GM12878 (cell line): ENCODE measurements at regions not wholly inside any gene's neighbourhood (a gene's known extent, or its start where the extent isn't known, plus 50 kb on each side); places are given as distances from the start of the nearest gene placed in this dataset.

ENCODE experiments used
- ATAC-seq: fragments of 200-7000 bp; cut with Tn5 transposase; 3 replicates; pipeline ENCODE4 v1.9.1; 2020; ENCODE audit warnings: mild to moderate bottlenecking, moderate library complexity
- BruUV-seq: library from RNA; stranded (reverse); fragments of 400-500 nt; replicated peaks from 2 replicates; lab custom pipeline; 2021; lab: Mats Ljungman, UMichigan
- CTCF ChIA-PET: fragments of 300-600 bp; sonication (Branson Sonifier 250); formaldehyde crosslinking; extraction: SDS; loops from one replicate; lab custom pipeline; 2021; ENCODE audit warnings: inconsistent platforms; lab: Yijun Ruan, JAX
- POLR2A ChIA-PET: fragments of 350-600 bp; formaldehyde crosslinking; extraction: SDS; loops from one replicate; lab custom pipeline; 2021; ENCODE audit warnings: inconsistent platforms; lab: Charles Lee
- RAD21 ChIA-PET: fragments of 300-600 bp; sonication (Branson Sonifier 250); formaldehyde crosslinking; loops from one replicate; lab custom pipeline; 2023; ENCODE audit warnings: antibody characterized with exemption; ENCODE audit not compliant: unreplicated experiment; lab: Charles Lee
- SMC1A ChIA-PET: fragments of 300-600 bp; sonication (Branson Sonifier 250); formaldehyde crosslinking; loops from one replicate; lab custom pipeline; 2023; ENCODE audit not compliant: unreplicated experiment, uncharacterized antibody; lab: Charles Lee
- DNase-seq: peaks from one replicate; pipeline ENCODE4 v3.0.0-alpha.2; 2011; ENCODE audit warnings: low read depth, low spot score
- FAIRE-seq: peaks from 3 replicates; lab custom pipeline; 2011; peaks lifted over from hg19 to GRCh38; lab: Jason Lieb, UNC
- H2AFZ ChIP-seq: 2 replicates; pipeline ENCODE4 v1.6.0; 2011; ENCODE audit warnings: low read depth, low read length, control low read depth; ENCODE audit not compliant: control insufficient read depth
- H3K27ac ChIP-seq: 2 replicates; pipeline ENCODE4 v1.5.1; 2011; ENCODE audit warnings: control low read depth; ENCODE audit not compliant: control insufficient read depth, insufficient read depth
- H3K27me3 ChIP-seq, 2 experiments: replicated peaks in 1 of 2; 2 replicates each; pipeline versions ENCODE4 v1.6.0 to v1.6.1; 2011; ENCODE audit warnings: low read length in 1 of 2; ENCODE audit not compliant: control insufficient read depth in 2 of 2, insufficient read depth in 2 of 2
- H3K36me3 ChIP-seq, 2 experiments: 2 replicates each; pipeline ENCODE4 v1.5.1; 2011; ENCODE audit warnings: low read length in 1 of 2; ENCODE audit not compliant: control insufficient read depth in 2 of 2, insufficient read depth in 2 of 2
- H3K4me1 ChIP-seq: 2 replicates; pipeline ENCODE4 v1.6.1; 2011; ENCODE audit warnings: mild to moderate bottlenecking, low read length, moderate library complexity, mixed read lengths; ENCODE audit not compliant: control insufficient read depth, insufficient read depth
- H3K4me2 ChIP-seq: 2 replicates; pipeline ENCODE4 v1.6.0; 2011; ENCODE audit warnings: control low read depth; ENCODE audit not compliant: control insufficient read depth, insufficient read depth
- H3K4me3 ChIP-seq: fragments of 200-600 bp; sonication (generic); 2 replicates; pipeline ENCODE4 v1.5.1; 2016
- H3K79me2 ChIP-seq: 2 replicates; pipeline ENCODE4 v1.6.0; 2011; ENCODE audit warnings: low read length; ENCODE audit not compliant: control insufficient read depth, insufficient read depth
- H3K9ac ChIP-seq: 2 replicates; pipeline ENCODE4 v1.8.0; 2011; ENCODE audit warnings: low read length, control low read depth, mixed read lengths; ENCODE audit not compliant: control insufficient read depth, insufficient read depth
- H3K9me3 ChIP-seq: replicated peaks from 3 replicates; pipeline ENCODE4 v1.5.1; 2011; ENCODE audit warnings: mild to moderate bottlenecking, low read length; ENCODE audit not compliant: control insufficient read depth, insufficient read depth
- H4K20me1 ChIP-seq: 2 replicates; pipeline ENCODE4 v1.6.0; 2011; ENCODE audit not compliant: control insufficient read depth, insufficient read depth
- BACH1 ChIP-seq: fragments of 450-650 bp; IDR thresholded peaks from 2 replicates; pipeline ENCODE4 v1.6.1; 2017; ENCODE audit warnings: mild to moderate bottlenecking, borderline replicate concordance
- ETV6 ChIP-seq, 2 experiments: fragments of 450-650 bp in 1 of 2; IDR thresholded peaks in 1 of 2; conservative IDR thresholded peaks in 1 of 2; 2 replicates each; pipeline ENCODE4 v1.6.1; 2014; ENCODE audit warnings: antibody characterized with exemption in 1 of 2, borderline replicate concordance in 1 of 2, low read depth in 1 of 2, mild to moderate bottlenecking in 1 of 2, moderate library complexity in 1 of 2
- FOXM1 ChIP-seq: IDR thresholded peaks from 2 replicates; pipeline ENCODE4 v1.6.1; 2012; ENCODE audit warnings: low read depth, mild to moderate bottlenecking, inconsistent platforms, low read length, moderate library complexity
- IRF4 ChIP-seq: IDR thresholded peaks from 2 replicates; pipeline ENCODE4 v1.6.1; 2011; ENCODE audit warnings: low read depth, low read length
- JUND ChIP-seq: IDR thresholded peaks from 2 replicates; pipeline ENCODE4 v1.6.1; 2012; ENCODE audit warnings: low read depth, mild to moderate bottlenecking, low read length, improper control_type of control experiment, moderate library complexity
- KLF5 ChIP-seq: fragments of 450-650 bp; IDR thresholded peaks from 2 replicates; pipeline ENCODE4 v1.6.1; 2014; ENCODE audit warnings: mild to moderate bottlenecking; ENCODE audit not compliant: partially characterized antibody
- NRF1 ChIP-seq: conservative IDR thresholded peaks from 2 replicates; pipeline ENCODE4 v1.6.1; 2011; ENCODE audit warnings: mild to moderate bottlenecking, low read depth, low read length, improper control_type of control experiment
- PAX8 ChIP-seq: fragments of 450-650 bp; IDR thresholded peaks from 2 replicates; pipeline ENCODE4 v1.6.1; 2017; ENCODE audit warnings: mild to moderate bottlenecking, moderate library complexity
- RUNX3 ChIP-seq: IDR thresholded peaks from 2 replicates; pipeline ENCODE4 v1.6.1; 2012; ENCODE audit warnings: low read length, inconsistent platforms
- STAT1 ChIP-seq: fragments of 450-650 bp; conservative IDR thresholded peaks from 2 replicates; pipeline ENCODE4 v1.6.1; 2014; ENCODE audit warnings: antibody characterized with exemption, mild to moderate bottlenecking
- TARDBP ChIP-seq: IDR thresholded peaks from 2 replicates; pipeline ENCODE4 v1.6.1; 2016; ENCODE audit warnings: borderline replicate concordance
- ZNF24 ChIP-seq: fragments of 450-650 bp; IDR thresholded peaks from 2 replicates; pipeline ENCODE4 v1.6.1; 2017; ENCODE audit warnings: antibody characterized with exemption, mild to moderate bottlenecking
- WGBS: methylation state at CpG from one replicate; pipeline ENCODE4 v1.1.6; 2016; ENCODE audit warnings: low lambda C conversion rate; ENCODE audit not compliant: insufficient replicate concordance, insufficient coverage; ENCODE audit errors: missing lambda C conversion rate; 5-methylcytosine and 5-hydroxymethylcytosine counted together
- in situ Hi-C: fragments of 300-500 bp; cut with MboI; formaldehyde crosslinking; loops from 9 replicates; pipeline ENCODE4 v1.14.3; 2018; ENCODE audit warnings: mixed read lengths
- intact Hi-C: fragments of 100-400 bp; cut with micrococcal nuclease; formaldehyde crosslinking; loops from one replicate; pipeline ENCODE4 v1.14.2; 2022; ENCODE audit not compliant: unreplicated experiment
- TF ChIP-seq, protein P1 (sequence below): fragments of 450-650 bp; IDR thresholded peaks from 2 replicates; pipeline ENCODE4 v1.6.1; 2017; ENCODE audit warnings: mild to moderate bottlenecking

DNA sequence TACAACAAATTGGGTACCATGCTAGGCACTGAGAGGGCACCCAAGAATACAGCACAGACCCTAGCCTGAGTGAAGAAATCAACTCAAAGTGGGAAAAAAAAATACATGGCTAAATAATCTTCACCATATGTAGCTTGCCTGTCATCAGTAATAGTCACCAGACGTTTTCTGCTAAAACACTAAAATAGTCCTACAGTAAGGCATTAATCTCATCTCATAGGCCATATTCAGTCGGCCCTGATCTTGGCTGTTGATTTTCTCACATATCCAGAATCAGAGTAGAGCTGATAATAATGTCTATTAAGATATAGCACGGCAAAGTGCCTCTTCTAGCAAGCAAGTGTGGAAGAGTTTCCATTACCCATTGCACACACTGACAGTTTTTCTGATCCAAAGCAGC lies 322.1 kb upstream of the SLC30A5 start:
- CTCF ChIA-PET, result no interaction called here
- H3K36me3 ChIP-seq, result no peaks in the 10 kb centered on the region
- ATAC-seq (no peak), DNase-seq (no peak), FAIRE-seq (no peak)
- BruUV-seq, result no TSS peak
- no peaks in the 10 kb centered on the region for H4K20me1 ChIP-seq
- 6% methylated on average over 3 of the region's 3 CpGs for WGBS
- no peaks in the 10 kb centered on the region for H3K4me1 ChIP-seq
- no peaks in the 10 kb centered on the region; a peak in 1 of 4 replicates for H3K27me3 ChIP-seq
- in situ Hi-C loops (no loop called here), intact Hi-C loops (no loop called here)
- no peak overlapping the region for H3K4me2 ChIP-seq
- SMC1A ChIA-PET, result no interaction called here
- no peak overlapping the region for H2AFZ ChIP-seq
- H3K4me3 ChIP-seq, result no peak overlapping the region
- no peak overlapping the region for H3K9ac ChIP-seq
- TF ChIP-seq PAX8, result no peak
- TF ChIP-seq ZNF24, result no peak
- H3K27ac ChIP-seq, result no peak overlapping the region
- RAD21 ChIA-PET, result no interaction called here
- POLR2A ChIA-PET, result no interaction called here
- no peaks in the 10 kb centered on the region; the same call in 2 of the 3 replicates for H3K9me3 ChIP-seq
- no peaks in the 10 kb centered on the region for H3K79me2 ChIP-seq

DNA sequence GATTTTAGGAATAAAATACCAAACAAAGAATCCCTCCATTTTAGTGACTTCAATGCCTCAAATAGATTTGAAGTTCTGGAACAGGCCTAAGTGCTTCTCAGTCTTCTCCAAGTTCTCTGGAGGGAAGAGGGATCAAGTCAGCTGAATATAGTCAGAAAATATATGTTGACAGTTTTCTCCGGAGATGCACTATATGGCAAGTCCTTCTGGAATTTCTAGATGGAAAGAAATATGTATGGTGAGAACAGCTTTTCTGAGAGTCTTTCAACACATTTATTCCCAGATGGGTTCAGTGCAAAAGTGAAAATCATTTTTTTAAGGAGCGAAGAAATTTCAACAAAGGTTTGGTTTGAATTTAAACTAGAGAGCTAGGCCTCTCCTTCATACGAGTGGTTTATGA lies 317.4 kb upstream of the SLC30A5 start:
- Histone ChIP-seq H3K9me3 (no peaks in the 10 kb centered on the region; the same call in 2 of the 3 replicates), H3K4me1 (no peaks in the 10 kb centered on the region; the same call in 1 of the 2 replicates), H3K27ac (no peak overlapping the region)
- TF ChIP-seq NRF1, result no peak
- no peak for TF ChIP-seq RUNX3
- TF ChIP-seq STAT1, result no peak
- no peak for TF ChIP-seq IRF4
- TF ChIP-seq KLF5, result no peak
- no peak for TF ChIP-seq FOXM1
- no peak for TF ChIP-seq JUND
- TF ChIP-seq TARDBP, result no peak
- no peak for TF ChIP-seq ETV6 (conservative IDR thresholded peaks at IDR 0.05 in 1 of 2, IDR thresholded peaks at IDR 0.05 in 1 of 2; ENCODE audit: borderline replicate concordance in 1 of 2, low read depth in 1 of 2)
- TF ChIP-seq, protein P1, sequence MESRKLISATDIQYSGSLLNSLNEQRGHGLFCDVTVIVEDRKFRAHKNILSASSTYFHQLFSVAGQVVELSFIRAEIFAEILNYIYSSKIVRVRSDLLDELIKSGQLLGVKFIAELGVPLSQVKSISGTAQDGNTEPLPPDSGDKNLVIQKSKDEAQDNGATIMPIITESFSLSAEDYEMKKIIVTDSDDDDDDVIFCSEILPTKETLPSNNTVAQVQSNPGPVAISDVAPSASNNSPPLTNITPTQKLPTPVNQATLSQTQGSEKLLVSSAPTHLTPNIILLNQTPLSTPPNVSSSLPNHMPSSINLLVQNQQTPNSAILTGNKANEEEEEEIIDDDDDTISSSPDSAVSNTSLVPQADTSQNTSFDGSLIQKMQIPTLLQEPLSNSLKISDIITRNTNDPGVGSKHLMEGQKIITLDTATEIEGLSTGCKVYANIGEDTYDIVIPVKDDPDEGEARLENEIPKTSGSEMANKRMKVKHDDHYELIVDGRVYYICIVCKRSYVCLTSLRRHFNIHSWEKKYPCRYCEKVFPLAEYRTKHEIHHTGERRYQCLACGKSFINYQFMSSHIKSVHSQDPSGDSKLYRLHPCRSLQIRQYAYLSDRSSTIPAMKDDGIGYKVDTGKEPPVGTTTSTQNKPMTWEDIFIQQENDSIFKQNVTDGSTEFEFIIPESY, result no peak
- no peak for TF ChIP-seq BACH1
- TF ChIP-seq, all 136 proteins: peak for 0
- ATAC-seq (no peak), DNase-seq (no peak), FAIRE-seq (no peak)
- no peaks in the 10 kb centered on the region for H3K36me3 ChIP-seq
- no peaks in the 10 kb centered on the region for H3K27me3 ChIP-seq
- no peak overlapping the region for H3K4me2 ChIP-seq
- SMC1A ChIA-PET, result no interaction called here
- POLR2A ChIA-PET, result interaction anchor here (0.7 kb wide), 1 partner anchor 13 kb away, joined by 3 read pairs; no protein-coding TSS in a partner anchor
- CTCF ChIA-PET, result interaction anchor here (0.5 kb wide), 1 partner anchor 548 kb away, joined by 3 read pairs; no protein-coding TSS in a partner anchor
- RAD21 ChIA-PET, result no interaction called here
- H4K20me1 ChIP-seq, result no peaks in the 10 kb centered on the region
- no TSS peak for BruUV-seq
- no peak overlapping the region for H3K9ac ChIP-seq
- 31% methylated on average over 3 of the region's 3 CpGs for WGBS
- no peaks in the 10 kb centered on the region for H3K79me2 ChIP-seq
- H3K4me3 ChIP-seq, result no peak overlapping the region
- intact Hi-C loops, result no loop called here
- in situ Hi-C loops, result no loop called here
- no peak overlapping the region for H2AFZ ChIP-seq
